GM21576 (cell line): ENCODE measurements at regions not wholly inside any gene's neighbourhood (a gene's known extent, or its start where the extent isn't known, plus 50 kb on each side); places are given as distances from the start of the nearest gene placed in this dataset.

Experiments used
- ATAC-seq: cut with Tn5 transposase; IDR thresholded peaks from one replicate; pipeline ENCODE4 v1.9.1; 2021; ENCODE audit warnings: mild to moderate bottlenecking, moderate library complexity; ENCODE audit not compliant: unreplicated experiment

- ATAC-seq: peak; percentile 28
These were observed 271.4 kb downstream of the ZEB2 start for GRCh38 chr2:144248350-144249034.

- ATAC-seq: no peak
These were observed 275.0 kb downstream of the ZEB2 start for GRCh38 chr2:144244938-144245337.

GRCh38 chr2:144242311-144242710 is 277.6 kb downstream of the ZEB2 start:
- ATAC-seq: no peak

- ATAC-seq: no peak
These were observed 278.1 kb downstream of the ZEB2 start for GRCh38 chr2:144241801-144242200.

- ATAC-seq: peak; percentile 90
These were observed 279.1 kb downstream of the ZEB2 start for GRCh38 chr2:144240656-144241339.

GRCh38 chr2:144239726-144240125 is 280.2 kb downstream of the ZEB2 start:
- ATAC-seq: no peak

- no peak for ATAC-seq
These were observed 280.6 kb downstream of the ZEB2 start for GRCh38 chr2:144239306-144239705.

- ATAC-seq: no peak
These were observed 281.9 kb downstream of the ZEB2 start for GRCh38 chr2:144237830-144238627.

- ATAC-seq: no peak
These were observed 282.8 kb downstream of the ZEB2 start for GRCh38 chr2:144237108-144237507.

GRCh38 chr2:144235050-144235449 is 284.9 kb downstream of the ZEB2 start:
- no peak for ATAC-seq

- ATAC-seq: no peak
These were observed 285.4 kb downstream of the ZEB2 start for GRCh38 chr2:144234542-144234871.

- ATAC-seq: no peak
These were observed 286.0 kb downstream of the ZEB2 start for GRCh38 chr2:144233733-144234541.

GRCh38 chr2:144233317-144233716 is 286.6 kb downstream of the ZEB2 start:
- ATAC-seq: no peak

GRCh38 chr2:144230448-144231085 is 289.4 kb downstream of the ZEB2 start:
- ATAC-seq: no peak

- no peak for ATAC-seq
These were observed 289.9 kb downstream of the ZEB2 start for GRCh38 chr2:144230033-144230432.

- no peak for ATAC-seq
These were observed 290.6 kb downstream of the ZEB2 start for GRCh38 chr2:144229296-144229695.

GRCh38 chr2:144227427-144228105 is 292.4 kb downstream of the ZEB2 start:
- no peak for ATAC-seq

GRCh38 chr2:144225076-144225475 is 294.8 kb downstream of the ZEB2 start:
- ATAC-seq: no peak

GRCh38 chr2:144224472-144224871 is 295.4 kb downstream of the ZEB2 start:
- no peak for ATAC-seq

- ATAC-seq: no peak
These were observed 299.9 kb downstream of the ZEB2 start for GRCh38 chr2:144219979-144220378.
